ENCODE measurements at regions not wholly inside any gene's neighbourhood (a gene's known extent, or its start where the extent isn't known, plus 50 kb on each side); places are given as distances from the start of the nearest gene placed in this dataset.

DNA sequence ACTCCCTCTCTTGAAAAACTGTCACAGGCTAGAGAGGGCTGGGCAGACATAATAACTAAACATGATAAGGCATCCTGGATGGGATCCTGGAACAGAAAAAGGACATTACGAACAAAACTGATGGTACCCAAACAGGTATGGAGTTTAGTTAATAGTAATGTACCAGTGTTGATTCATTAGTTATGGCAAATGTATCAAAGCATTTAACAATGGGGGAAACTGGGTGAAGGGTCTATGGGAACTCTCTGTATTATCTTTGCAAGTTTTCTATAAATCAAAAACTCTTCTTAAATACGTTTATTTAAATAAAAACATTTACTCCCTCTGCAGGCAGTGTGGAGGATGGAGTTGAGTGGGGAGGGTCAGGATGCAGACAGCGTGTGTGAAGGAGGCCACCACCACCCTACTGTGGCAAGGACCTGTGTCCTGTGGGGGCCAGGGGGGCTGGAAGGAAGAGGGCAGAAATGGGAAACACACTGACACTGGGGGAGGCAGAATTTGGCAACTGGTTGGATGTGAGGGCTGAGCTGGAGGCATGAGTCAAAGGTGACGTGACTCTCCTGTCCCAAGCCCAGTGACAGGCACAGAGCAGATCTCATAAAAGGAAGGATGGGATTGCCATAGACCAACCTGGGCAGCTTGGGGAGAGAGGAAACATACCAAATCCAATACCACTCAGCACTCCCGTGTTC, 59.6 kb upstream of the ITGA11 start (continued):
- TF ChIP-seq ZNF274 (IDR thresholded peaks at IDR 0.05; ENCODE audit: borderline replicate concordance, extremely low read depth, low read length) (no peak), HDAC6 (IDR thresholded peaks at IDR 0.05; ENCODE audit: low read depth, low read length) (no peak)
